H9 (cell line): ENCODE measurements at regions not wholly inside any gene's neighbourhood (a gene's known extent, or its start where the extent isn't known, plus 50 kb on each side); places are given as distances from the start of the nearest gene placed in this dataset.

Experiments
- DNase-seq: peaks from one replicate; pipeline ENCODE4 v3.0.0-alpha.2; 2017
- H2AFZ ChIP-seq: one replicate; pipeline ENCODE4 v1.6.1; 2013; ENCODE audit warnings: mild to moderate bottlenecking, low read length, control low read depth, moderate library complexity
- H2AK5ac ChIP-seq: 2 replicates; pipeline ENCODE4 v1.6.1; 2013; ENCODE audit warnings: low read length, control low read depth, mixed read lengths; ENCODE audit not compliant: insufficient read length
- H2BK120ac ChIP-seq: one replicate; pipeline ENCODE4 v1.6.1; 2013; ENCODE audit warnings: low read depth, mild to moderate bottlenecking, low read length, control low read depth, inconsistent platforms; ENCODE audit not compliant: poor library complexity, severe bottlenecking
- H2BK12ac ChIP-seq: 2 replicates; pipeline ENCODE4 v1.6.1; 2013; ENCODE audit warnings: low read length, control low read depth, mixed read lengths, low read depth; ENCODE audit not compliant: insufficient read length
- H2BK15ac ChIP-seq: 2 replicates; pipeline ENCODE4 v1.6.1; 2013; ENCODE audit warnings: low read depth, low read length, control low read depth
- H2BK20ac ChIP-seq: one replicate; pipeline ENCODE4 v1.6.1; 2013; ENCODE audit warnings: low read depth, mild to moderate bottlenecking, low read length, control low read depth, inconsistent platforms; ENCODE audit not compliant: poor library complexity, severe bottlenecking
- H2BK5ac ChIP-seq: 2 replicates; pipeline ENCODE4 v1.6.1; 2013; ENCODE audit warnings: low read length, control low read depth, mixed read lengths; ENCODE audit not compliant: insufficient read length
- H3K14ac ChIP-seq: 2 replicates; pipeline ENCODE4 v1.6.1; 2013; ENCODE audit warnings: low read length, control low read depth; ENCODE audit not compliant: insufficient read depth
- H3K18ac ChIP-seq: 2 replicates; pipeline ENCODE4 v1.6.1; 2013; ENCODE audit warnings: low read depth, mild to moderate bottlenecking, mixed read lengths, low read length, control low read depth; ENCODE audit not compliant: insufficient read length
- H3K23ac ChIP-seq: 2 replicates; pipeline ENCODE4 v1.6.1; 2013; ENCODE audit warnings: low read length, control low read depth, mixed read lengths, low read depth; ENCODE audit not compliant: insufficient read length
- H3K23me2 ChIP-seq: 2 replicates; pipeline ENCODE4 v1.6.1; 2013; ENCODE audit warnings: low read depth, mild to moderate bottlenecking, mixed read lengths, low read length, control low read depth; ENCODE audit not compliant: insufficient read length, poor library complexity, severe bottlenecking
- H3K27ac ChIP-seq: 2 replicates; pipeline ENCODE4 v1.5.1; 2013; ENCODE audit warnings: low read length, control low read depth, mixed read lengths, low read depth; ENCODE audit not compliant: insufficient read length
- H3K27me3 ChIP-seq: 2 replicates; pipeline ENCODE4 v1.6.1; 2013; ENCODE audit warnings: low read length, control low read depth, inconsistent platforms; ENCODE audit not compliant: insufficient read depth
- H3K4ac ChIP-seq: 2 replicates; pipeline ENCODE4 v1.6.1; 2013; ENCODE audit warnings: low read depth, mild to moderate bottlenecking, control low read depth, inconsistent platforms, low read length, moderate library complexity
- H3K4me1 ChIP-seq: 2 replicates; pipeline ENCODE4 v1.6.1; 2013; ENCODE audit warnings: low read length, control low read depth, inconsistent platforms; ENCODE audit not compliant: insufficient read depth
- H3K4me2 ChIP-seq: 2 replicates; pipeline ENCODE4 v1.6.1; 2013; ENCODE audit warnings: low read length, control low read depth, mixed read lengths; ENCODE audit not compliant: insufficient read length, insufficient read depth
- H3K56ac ChIP-seq: 2 replicates; pipeline ENCODE4 v1.6.1; 2013; ENCODE audit warnings: low read depth, mild to moderate bottlenecking, mixed read lengths, low read length, control low read depth; ENCODE audit not compliant: insufficient read length
- H3K79me1 ChIP-seq: 2 replicates; pipeline ENCODE4 v1.6.1; 2013; ENCODE audit warnings: low read depth, mild to moderate bottlenecking, moderate library complexity, low read length, control low read depth, inconsistent platforms; ENCODE audit not compliant: insufficient read depth, poor library complexity, severe bottlenecking
- H3K79me2 ChIP-seq: 2 replicates; pipeline ENCODE4 v1.6.1; 2013; ENCODE audit warnings: low read length, control low read depth, inconsistent platforms; ENCODE audit not compliant: insufficient read depth
- H3K9ac ChIP-seq: 2 replicates; pipeline ENCODE4 v1.6.1; 2013; ENCODE audit warnings: low read length, control low read depth, mixed read lengths; ENCODE audit not compliant: insufficient read length; ENCODE audit errors: extremely low read depth
- H3K9me3 ChIP-seq: one replicate; pipeline ENCODE4 v1.6.1; 2013; ENCODE audit warnings: low read depth, low read length, inconsistent platforms; ENCODE audit not compliant: control insufficient read depth
- H3T11ph ChIP-seq: one replicate; pipeline ENCODE4 v1.6.1; 2013; ENCODE audit warnings: mild to moderate bottlenecking, low read length, control low read depth, inconsistent platforms
- H4K20me1 ChIP-seq: one replicate; pipeline ENCODE4 v1.6.1; 2013; ENCODE audit not compliant: control insufficient read depth, insufficient read length, insufficient read depth
- H4K5ac ChIP-seq: 2 replicates; pipeline ENCODE4 v1.6.1; 2013; ENCODE audit warnings: low read depth, mild to moderate bottlenecking, mixed read lengths, low read length, control low read depth; ENCODE audit not compliant: insufficient read length
- H4K8ac ChIP-seq: replicated peaks from 2 replicates; pipeline ENCODE4 v1.6.1; 2013; ENCODE audit warnings: low read length, control low read depth, mixed read lengths, low read depth; ENCODE audit not compliant: insufficient read length
- H4K91ac ChIP-seq: 2 replicates; pipeline ENCODE4 v1.6.1; 2013; ENCODE audit warnings: low read depth, mild to moderate bottlenecking, moderate library complexity, mixed read lengths, low read length, control low read depth; ENCODE audit not compliant: insufficient read length
- H3K27ac Mint-ChIP-seq, 3 experiments: 2 replicates in 2 of 3; 3 replicates in 1 of 3; pipeline ENCODE4 v1.8.0; 2020 to 2021; ENCODE audit warnings: mixed read lengths in 3 of 3, mild to moderate bottlenecking in 1 of 3, moderate library complexity in 1 of 3
- H3K27me3 Mint-ChIP-seq: 2 replicates; pipeline ENCODE4 v1.8.0; 2021; ENCODE audit warnings: low read depth, mild to moderate bottlenecking, moderate library complexity, mixed read lengths
- H3K36me3 Mint-ChIP-seq, 3 experiments: 2 replicates in 2 of 3; 3 replicates in 1 of 3; pipeline ENCODE4 v1.8.0; 2020 to 2021; ENCODE audit warnings: low read depth in 3 of 3, mixed read lengths in 3 of 3; ENCODE audit not compliant: insufficient read depth in 1 of 3
- H3K4me1 Mint-ChIP-seq, 2 experiments: 2 replicates each; pipeline ENCODE4 v1.8.0; 2020; ENCODE audit warnings: mixed read lengths in 2 of 2
- H3K4me3 Mint-ChIP-seq, 2 experiments: 2 replicates in 1 of 2; 3 replicates in 1 of 2; pipeline ENCODE4 v1.8.0; 2020 to 2021; ENCODE audit warnings: mild to moderate bottlenecking in 2 of 2, mixed read lengths in 2 of 2, moderate library complexity in 1 of 2
- H3K9me3 Mint-ChIP-seq, 2 experiments: 2 replicates in 1 of 2; 3 replicates in 1 of 2; pipeline ENCODE4 v1.8.0; 2020; ENCODE audit warnings: mild to moderate bottlenecking in 2 of 2, mixed read lengths in 2 of 2, moderate library complexity in 1 of 2
- WGBS: extraction: QIAGEN DNeasy Blood & Tissue Kit; methylation state at CpG from one replicate; pipeline ENCODE4 v1.1.7; 2013; ENCODE audit warnings: missing lambda C conversion rate, low lambda C conversion rate, mixed read lengths; ENCODE audit not compliant: insufficient read length; ENCODE audit errors: extremely low coverage; 5-methylcytosine and 5-hydroxymethylcytosine counted together
- TF ChIP-seq, protein P1 (sequence below): fragments of 200-600 bp; sonication (generic); conservative IDR thresholded peaks from 3 replicates; pipeline ENCODE4 v1.8.0; 2021; ENCODE audit warnings: antibody characterized with exemption, mild to moderate bottlenecking

DNA sequence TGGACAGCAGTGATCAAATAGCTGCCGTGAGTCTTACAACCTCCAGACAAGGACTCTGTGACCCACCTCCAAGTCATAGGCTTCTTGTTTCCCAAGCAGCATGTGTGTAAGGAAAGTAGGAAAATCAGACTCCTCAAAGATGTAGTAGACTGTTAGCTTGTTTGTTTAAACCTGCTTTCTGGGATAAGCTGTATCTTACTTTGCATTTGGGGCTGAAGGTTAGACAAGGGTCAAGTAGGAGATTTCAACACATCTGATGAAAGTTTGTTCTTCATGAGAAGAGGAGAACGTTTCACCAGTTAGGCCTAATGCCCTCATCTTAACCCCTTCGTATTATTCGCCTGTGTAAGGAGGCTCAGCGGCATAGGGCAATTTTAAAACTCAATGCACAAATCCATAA, 756.4 kb upstream of the NR2F2 start:
- no peaks in the 10 kb centered on the region for H3K4me1 ChIP-seq
- no peak overlapping the region for H3K56ac ChIP-seq
- H3K27ac Mint-ChIP-seq, result no peak overlapping the region
- H2BK5ac ChIP-seq, result no peak overlapping the region
- no peaks in the 10 kb centered on the region for H3K79me1 ChIP-seq
- H3K9ac ChIP-seq, result no peak overlapping the region
- no peak overlapping the region for H3K23ac ChIP-seq
- WGBS, result no CpG with 5 or more reads among the region's 5 CpGs
- no peaks in the 10 kb centered on the region for H3K23me2 ChIP-seq
- no peak overlapping the region for H3K4me3 Mint-ChIP-seq
- no peak overlapping the region for H2BK120ac ChIP-seq
- H3T11ph ChIP-seq, result no peak overlapping the region
- no peak overlapping the region for H3K14ac ChIP-seq
- TF ChIP-seq, protein P1, sequence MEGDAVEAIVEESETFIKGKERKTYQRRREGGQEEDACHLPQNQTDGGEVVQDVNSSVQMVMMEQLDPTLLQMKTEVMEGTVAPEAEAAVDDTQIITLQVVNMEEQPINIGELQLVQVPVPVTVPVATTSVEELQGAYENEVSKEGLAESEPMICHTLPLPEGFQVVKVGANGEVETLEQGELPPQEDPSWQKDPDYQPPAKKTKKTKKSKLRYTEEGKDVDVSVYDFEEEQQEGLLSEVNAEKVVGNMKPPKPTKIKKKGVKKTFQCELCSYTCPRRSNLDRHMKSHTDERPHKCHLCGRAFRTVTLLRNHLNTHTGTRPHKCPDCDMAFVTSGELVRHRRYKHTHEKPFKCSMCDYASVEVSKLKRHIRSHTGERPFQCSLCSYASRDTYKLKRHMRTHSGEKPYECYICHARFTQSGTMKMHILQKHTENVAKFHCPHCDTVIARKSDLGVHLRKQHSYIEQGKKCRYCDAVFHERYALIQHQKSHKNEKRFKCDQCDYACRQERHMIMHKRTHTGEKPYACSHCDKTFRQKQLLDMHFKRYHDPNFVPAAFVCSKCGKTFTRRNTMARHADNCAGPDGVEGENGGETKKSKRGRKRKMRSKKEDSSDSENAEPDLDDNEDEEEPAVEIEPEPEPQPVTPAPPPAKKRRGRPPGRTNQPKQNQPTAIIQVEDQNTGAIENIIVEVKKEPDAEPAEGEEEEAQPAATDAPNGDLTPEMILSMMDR, result no peak
- no peak overlapping the region for H3K27ac ChIP-seq
- H3K4me2 ChIP-seq, result no peak overlapping the region
- no peak overlapping the region for H2BK12ac ChIP-seq
- H3K36me3 Mint-ChIP-seq, result no peaks in the 10 kb centered on the region
- no peak overlapping the region for H3K18ac ChIP-seq
- DNase-seq, result no peak
- H4K91ac ChIP-seq, result no peak overlapping the region
- H3K27me3 Mint-ChIP-seq, result no peaks in the 10 kb centered on the region
- no peak overlapping the region for H4K5ac ChIP-seq
- peaks cover 2 to 4% of the 10 kb centered on the region in 2 experiments; a peak in 4 of 5 replicates for H3K9me3 Mint-ChIP-seq
- no peak overlapping the region for H4K8ac ChIP-seq
- no peak overlapping the region for H2BK20ac ChIP-seq
- H3K79me2 ChIP-seq, result no peaks in the 10 kb centered on the region
- no peak overlapping the region for H2AK5ac ChIP-seq
- no peak overlapping the region for H2AFZ ChIP-seq
- H3K27me3 ChIP-seq, result no peaks in the 10 kb centered on the region
- no peak overlapping the region for H3K4ac ChIP-seq
- H2BK15ac ChIP-seq, result no peak overlapping the region
- H3K9me3 ChIP-seq, result no peaks in the 10 kb centered on the region
- no peaks in the 10 kb centered on the region for H4K20me1 ChIP-seq
- no peaks in the 10 kb centered on the region for H3K4me1 Mint-ChIP-seq
